Thymus (tissue), 11 donors: ENCODE measurements at regions not wholly inside any gene's neighbourhood (a gene's known extent, or its start where the extent isn't known, plus 50 kb on each side); places are given as distances from the start of the nearest gene placed in this dataset.
"Not testable (repeated sequence)": the region's sequence is repeated elsewhere in the genome, so short reads cannot be mapped to it uniquely, and the experiment has no call there.

Source experiments
- DNase-seq, 9 donors: peaks; one replicate each; pipeline ENCODE4 v3.0.0-alpha.2; 2013; ENCODE audit warnings: low spot score in 9 of 9, low read depth in 6 of 9, missing footprints in 1 of 9
- H3K27ac ChIP-seq, 2 donors: one replicate each; pipeline ENCODE4 v1.5.1; 2013; ENCODE audit warnings: control low read depth in 1 of 2, low read depth in 1 of 2, low read length in 1 of 2, mild to moderate bottlenecking in 1 of 2, moderate library complexity in 1 of 2
- H3K27me3 ChIP-seq, 2 donors: one replicate each; pipeline ENCODE4 v1.5.1; 2013; ENCODE audit warnings: low read length in 1 of 2; ENCODE audit not compliant: control insufficient read depth in 2 of 2, insufficient read depth in 1 of 2
- H3K36me3 ChIP-seq, 2 donors: one replicate each; pipeline ENCODE4 v1.5.1; 2013; ENCODE audit warnings: low read length in 1 of 2, mild to moderate bottlenecking in 1 of 2, moderate library complexity in 1 of 2; ENCODE audit not compliant: control insufficient read depth in 2 of 2, insufficient read depth in 2 of 2
- H3K4me1 ChIP-seq, 2 donors: one replicate each; pipeline ENCODE4 v1.5.1; 2013; ENCODE audit warnings: low read length in 2 of 2; ENCODE audit not compliant: control insufficient read depth in 2 of 2, insufficient read depth in 2 of 2
- H3K4me3 ChIP-seq, 2 donors: one replicate each; pipeline ENCODE4 v1.5.1; 2013; ENCODE audit warnings: low read length in 2 of 2, control low read depth in 1 of 2, mild to moderate bottlenecking in 1 of 2
- H3K9me3 ChIP-seq, 2 donors: one replicate each; pipeline ENCODE4 v1.5.1; 2013; ENCODE audit warnings: low read length in 1 of 2, mild to moderate bottlenecking in 1 of 2; ENCODE audit not compliant: control insufficient read depth in 2 of 2, insufficient read depth in 1 of 2
- WGBS: extraction: QIAGEN DNeasy Blood & Tissue Kit; methylation state at CpG from one replicate; pipeline ENCODE4 v1.1.7; 2013; 5-methylcytosine and 5-hydroxymethylcytosine counted together
- donor health status: healthy.

DNA sequence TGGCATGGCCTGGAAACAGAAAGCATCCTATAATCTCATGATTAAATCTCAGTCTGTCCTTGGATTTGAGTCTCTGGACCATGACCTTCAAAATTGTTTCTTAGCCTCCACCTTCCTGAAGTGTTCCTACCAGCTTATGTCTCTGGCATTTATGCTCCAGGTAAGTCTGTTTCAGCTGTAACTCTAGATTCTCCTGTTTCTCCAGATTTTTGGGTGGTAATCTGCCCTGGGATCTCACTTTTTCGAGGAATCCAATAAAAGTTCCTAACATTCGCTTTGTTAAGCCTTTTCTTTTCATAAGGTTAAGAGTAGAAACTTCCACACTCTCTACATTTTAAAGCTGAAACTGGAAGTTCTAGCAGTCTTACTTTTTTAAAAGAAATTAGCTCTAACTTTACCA is 318.5 kb downstream of the C6orf118 start:
- 90% methylated on average over 2 of the region's 2 CpGs for WGBS
- H3K9me3 ChIP-seq = no peaks in the 10 kb centered on the region
- no peaks in the 10 kb centered on the region for H3K36me3 ChIP-seq
- H3K27ac ChIP-seq = no peak overlapping the region
- no peak for DNase-seq
- H3K4me3 ChIP-seq = no peak overlapping the region
- H3K27me3 ChIP-seq = no peaks in the 10 kb centered on the region
- no peaks in the 10 kb centered on the region for H3K4me1 ChIP-seq

DNA sequence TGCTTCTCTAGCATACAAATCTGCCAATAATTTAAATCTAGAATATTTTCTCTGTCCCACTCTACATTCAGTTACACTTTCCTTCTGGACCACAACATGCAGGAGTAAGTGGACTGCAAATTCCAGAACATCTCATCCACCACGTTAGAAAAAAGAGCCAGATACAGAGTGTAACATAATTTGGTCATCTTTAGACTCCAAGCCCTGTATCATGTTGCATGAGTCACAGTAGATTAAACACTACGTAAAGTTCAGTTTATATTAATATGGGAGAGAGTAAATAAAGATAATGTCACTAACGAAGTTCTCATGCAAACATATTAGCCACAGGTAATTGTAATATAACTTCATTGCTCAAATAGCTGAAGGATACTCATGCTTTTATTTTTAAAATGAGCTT is 327.0 kb downstream of the C6orf118 start:
- Histone ChIP-seq H3K27ac (no peak overlapping the region), H3K9me3 (no peaks in the 10 kb centered on the region), H3K36me3 (no peaks in the 10 kb centered on the region), H3K4me1 (no peaks in the 10 kb centered on the region), H3K4me3 (no peak overlapping the region), H3K27me3 (no peaks in the 10 kb centered on the region)
- no peak for DNase-seq
- WGBS = 57% methylated on average over 3 of the region's 3 CpGs

DNA sequence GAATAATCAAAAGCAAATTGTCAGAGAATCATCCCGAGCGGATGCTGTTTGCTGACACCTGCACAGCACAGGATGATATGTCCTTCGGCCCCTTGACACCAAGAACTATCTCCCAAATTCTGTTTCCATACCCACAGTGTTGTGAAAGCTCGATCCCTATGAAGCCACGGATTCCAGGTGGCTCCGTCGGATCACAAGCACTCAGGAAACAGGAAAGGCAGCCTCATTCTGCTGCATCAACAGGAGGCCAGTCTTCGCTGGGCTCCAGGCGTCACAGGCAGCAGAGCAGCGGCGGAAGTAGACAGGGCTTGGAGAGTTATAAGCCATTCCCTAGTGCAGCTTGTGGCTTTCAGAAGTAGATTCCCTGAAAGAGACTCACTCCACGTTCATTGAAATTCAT is 342.3 kb downstream of the C6orf118 start:
- H3K27me3 ChIP-seq = no peaks in the 10 kb centered on the region
- H3K27ac ChIP-seq = no peak overlapping the region
- H3K4me3 ChIP-seq = no peak overlapping the region
- no peaks in the 10 kb centered on the region for H3K4me1 ChIP-seq
- H3K36me3 ChIP-seq = no peaks in the 10 kb centered on the region
- DNase-seq = no peak
- WGBS = 71% methylated on average over 12 of the region's 12 CpGs
- H3K9me3 ChIP-seq = peaks cover 0 to 7% of the 10 kb centered on the region in 2 donors

DNA sequence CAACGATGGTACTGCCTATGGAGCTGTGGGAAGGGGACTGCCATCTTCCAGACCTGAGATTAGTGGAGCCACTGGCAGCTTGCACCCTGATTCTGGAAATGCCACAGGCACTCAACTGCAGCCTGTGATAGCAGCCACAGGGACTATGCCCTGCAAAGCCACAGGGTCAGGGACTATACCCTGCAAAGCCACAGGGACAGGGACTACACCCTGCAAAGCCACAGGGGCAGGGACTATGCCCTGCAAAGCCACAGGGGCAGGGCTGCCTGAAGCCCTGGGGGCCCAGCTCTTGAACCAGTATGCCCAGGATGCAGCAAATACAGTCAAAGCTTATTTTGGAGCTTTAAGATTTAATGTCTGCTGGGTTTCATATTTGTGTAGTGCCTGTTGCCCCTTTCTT is 346.6 kb downstream of the C6orf118 start:
- no peaks in the 10 kb centered on the region for H3K36me3 ChIP-seq
- peaks cover 0 to 7% of the 10 kb centered on the region in 2 donors for H3K9me3 ChIP-seq
- H3K4me3 ChIP-seq = no peak overlapping the region
- no peaks in the 10 kb centered on the region for H3K4me1 ChIP-seq
- no peaks in the 10 kb centered on the region for H3K27me3 ChIP-seq
- no peak overlapping the region for H3K27ac ChIP-seq
- 74% methylated on average over 1 of the region's 1 CpG for WGBS
- DNase-seq = no peak

DNA sequence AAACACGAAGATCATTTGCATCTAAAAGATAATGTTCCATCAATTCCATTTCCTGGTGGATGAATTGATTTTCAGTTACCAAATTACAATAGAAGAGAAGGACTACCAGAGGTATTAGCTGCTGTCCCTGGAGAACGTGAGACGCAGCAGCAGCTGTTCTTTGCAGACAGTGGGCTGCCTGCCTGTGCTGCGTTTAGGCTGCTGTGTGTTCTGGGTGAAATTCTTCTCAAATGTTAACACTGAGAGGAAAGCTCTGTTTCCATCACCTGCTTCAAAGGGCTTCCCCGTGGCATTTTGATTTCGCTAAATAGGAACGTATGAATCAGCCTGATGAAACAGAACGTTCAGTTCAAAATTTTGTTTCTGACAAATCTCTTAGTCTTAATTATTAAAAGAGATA is 362.2 kb downstream of the C6orf118 start:
- Histone ChIP-seq H3K9me3 (no peaks in the 10 kb centered on the region), H3K4me1 (no peaks in the 10 kb centered on the region), H3K27me3 (no peaks in the 10 kb centered on the region), H3K27ac (no peak overlapping the region), H3K36me3 (no peaks in the 10 kb centered on the region), H3K4me3 (no peak overlapping the region)
- DNase-seq = no peak
- 82% methylated on average over 8 of the region's 8 CpGs for WGBS

DNA sequence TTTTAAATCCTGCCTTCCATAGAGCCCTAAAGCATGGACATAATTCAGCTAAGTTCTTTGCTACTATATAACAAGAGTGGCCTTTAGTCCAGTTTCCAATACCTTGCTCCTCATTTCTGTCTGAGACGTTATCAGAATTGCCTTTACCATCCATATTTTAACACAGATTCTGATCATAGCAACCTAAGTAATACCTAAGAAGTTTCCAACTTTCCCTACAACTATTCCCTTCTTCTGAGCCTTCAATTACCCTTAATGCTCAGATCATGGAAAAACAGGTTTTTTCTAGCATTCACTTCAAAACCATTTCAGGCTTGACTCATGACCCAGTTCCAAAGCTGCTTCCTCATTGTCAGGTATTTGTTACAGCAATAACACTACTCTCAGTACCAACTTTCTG is 367.1 kb downstream of the C6orf118 start:
- Histone ChIP-seq H3K4me1 (no peaks in the 10 kb centered on the region), H3K27me3 (no peaks in the 10 kb centered on the region), H3K4me3 (no peak overlapping the region), H3K36me3 (no peaks in the 10 kb centered on the region), H3K27ac (no peak overlapping the region), H3K9me3 (peaks cover 0 to 4% of the 10 kb centered on the region in 2 donors)
- WGBS = 92% methylated on average over 1 of the region's 1 CpG
- DNase-seq = no peak

DNA sequence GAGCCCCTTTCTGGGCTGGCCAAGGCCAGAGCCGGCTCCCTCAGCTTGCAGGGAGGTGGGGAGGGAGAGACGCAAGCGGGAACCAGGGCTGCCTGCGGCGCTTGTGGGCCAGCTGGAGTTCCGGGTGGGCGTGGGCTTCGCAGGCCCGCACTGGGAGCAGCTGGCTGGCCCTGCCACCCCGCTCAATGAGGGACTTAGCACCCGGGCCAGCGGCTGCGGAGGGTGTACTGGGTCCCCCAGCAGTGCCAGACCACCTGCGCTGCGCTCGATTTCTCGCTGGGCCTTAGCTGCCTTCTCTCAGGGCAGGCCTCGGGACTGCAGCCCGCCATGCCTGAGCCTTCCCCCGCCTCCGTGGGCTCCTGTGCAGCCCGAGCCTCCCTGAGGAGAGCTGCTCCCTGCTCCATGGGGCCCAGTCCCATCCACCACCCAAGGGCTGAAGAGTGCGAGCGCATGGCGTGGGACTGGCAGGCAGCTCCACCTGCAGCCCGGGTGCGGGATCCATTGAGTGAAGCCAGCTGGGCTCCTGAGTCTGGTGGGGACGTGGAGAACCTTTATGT is 376.1 kb downstream of the C6orf118 start:
- not testable (repeated sequence) for H3K9me3 ChIP-seq, H3K4me3 ChIP-seq, DNase-seq, H3K27ac ChIP-seq, H3K27me3 ChIP-seq, H3K36me3 ChIP-seq, H3K4me1 ChIP-seq
- 94% methylated on average over 28 of the region's 28 CpGs for WGBS

DNA sequence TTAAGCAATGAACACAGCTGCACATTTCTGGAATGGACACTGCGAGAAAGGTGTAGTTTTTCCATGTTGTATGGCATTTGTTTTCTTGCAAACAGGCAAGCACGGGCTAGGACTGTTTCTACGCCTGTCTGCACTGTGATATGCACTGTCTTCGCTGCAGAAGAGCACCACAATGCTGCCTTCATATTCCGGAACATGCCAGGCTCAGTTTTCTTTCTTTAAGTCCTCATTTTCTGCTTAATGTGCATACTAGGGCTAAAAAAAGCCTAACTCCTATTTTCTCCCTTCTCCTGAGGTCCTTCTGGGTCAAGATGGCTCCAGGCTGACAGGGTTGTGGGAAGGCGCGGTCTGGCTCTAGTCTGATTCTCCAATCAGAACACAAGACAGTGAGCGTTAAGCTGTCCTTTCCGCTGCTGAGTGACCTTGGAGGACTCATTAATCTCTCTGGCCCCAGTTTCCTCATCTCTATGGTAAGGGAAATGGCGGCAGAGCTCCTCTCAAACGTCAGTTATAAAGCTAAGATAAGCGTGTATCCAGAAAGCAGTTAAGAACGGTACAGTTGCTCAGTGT is 379.9 kb downstream of the C6orf118 start:
- Histone ChIP-seq H3K4me3 (no peak overlapping the region), H3K27ac (no peak overlapping the region), H3K27me3 (no peaks in the 10 kb centered on the region), H3K36me3 (no peaks in the 10 kb centered on the region), H3K4me1 (no peaks in the 10 kb centered on the region), H3K9me3 (peaks cover 0 to under 1% of the 10 kb centered on the region in 2 donors)
- no peak for DNase-seq
- WGBS = 74% methylated on average over 13 of the region's 13 CpGs

DNA sequence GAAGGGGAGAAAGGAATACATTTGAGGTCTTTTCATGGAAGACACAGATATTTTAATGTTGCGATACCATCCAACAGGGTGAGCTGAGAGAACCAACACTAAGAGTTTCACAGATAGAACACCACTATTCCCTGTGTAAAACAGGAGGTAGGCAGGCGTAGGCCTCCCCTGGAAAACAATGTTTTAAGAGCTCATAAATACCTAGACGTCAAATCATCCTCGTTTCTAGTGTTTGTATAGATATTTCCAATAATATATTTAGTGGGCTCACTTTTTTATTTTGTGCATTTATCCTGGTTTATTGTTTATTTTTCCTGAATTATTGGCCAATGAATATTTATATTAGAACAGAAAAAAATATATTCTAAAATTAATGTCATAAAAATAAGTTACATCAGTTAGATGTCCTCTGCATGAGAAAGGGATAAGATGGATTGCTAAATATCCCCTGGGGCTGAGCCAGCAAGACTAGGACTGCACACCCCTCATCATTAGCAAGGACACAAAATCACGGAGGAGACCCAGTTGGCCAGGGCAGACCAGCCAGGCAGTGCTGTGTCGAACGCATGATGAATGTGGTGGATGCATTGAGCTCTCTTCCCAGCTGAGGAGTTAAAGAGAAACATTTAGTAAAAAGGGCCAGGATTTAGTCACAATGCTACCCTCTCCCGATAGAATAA is 380.5 kb downstream of the C6orf118 start:
- WGBS = 81% methylated on average over 8 of the region's 8 CpGs
- DNase-seq = no peak

More for the DNA sequence above, 380.5 kb downstream of the C6orf118 start:
- Histone ChIP-seq H3K4me1 (no peaks in the 10 kb centered on the region), H3K27ac (no peak overlapping the region), H3K27me3 (no peaks in the 10 kb centered on the region), H3K36me3 (no peaks in the 10 kb centered on the region), H3K4me3 (no peak overlapping the region), H3K9me3 (no peaks in the 10 kb centered on the region)
